ENCODE measurements at regions not wholly inside any gene's neighbourhood (a gene's known extent, or its start where the extent isn't known, plus 50 kb on each side); places are given as distances from the start of the nearest gene placed in this dataset.

DNA sequence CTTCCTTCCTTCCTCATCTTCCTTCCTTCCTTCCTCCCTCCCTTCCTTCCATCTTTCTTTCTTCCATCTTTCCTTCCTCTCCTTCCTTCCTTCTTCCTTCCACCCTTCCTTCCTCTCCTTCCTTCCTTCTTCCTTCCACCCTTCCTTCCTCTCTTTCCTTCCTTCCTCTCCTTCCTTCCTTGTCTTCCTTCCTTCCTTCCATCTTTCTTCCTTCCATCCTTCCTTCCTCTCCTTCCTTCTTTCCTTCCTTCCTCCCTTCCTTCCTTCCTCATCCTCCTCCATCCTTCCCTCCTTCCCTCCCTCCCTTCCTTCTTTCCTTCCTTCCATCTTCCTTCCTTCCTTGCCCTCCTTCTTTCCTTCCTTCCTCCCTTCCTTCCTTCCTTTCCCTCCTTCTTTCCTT, 361.4 kb upstream of the TSHZ2 start:
- TF ChIP-seq ELF1 (IDR thresholded peaks at IDR 0.05; ENCODE audit: borderline replicate concordance, low read depth) (no peak), EZH2 (IDR thresholded peaks at IDR 0.05) (no peak), SIN3A (IDR thresholded peaks at IDR 0.05; ENCODE audit: low read depth) (no peak), YY1 (IDR thresholded peaks at IDR 0.05; ENCODE audit: extremely low read depth, insufficient replicate concordance, low read depth, low read length) (no peak), ZFX (IDR thresholded peaks at IDR 0.05) (no peak), SRF (IDR thresholded peaks at IDR 0.05; ENCODE audit: low read depth) (no peak), JUND (IDR thresholded peaks at IDR 0.05) (no peak), ZNF274 (IDR thresholded peaks at IDR 0.05; ENCODE audit: low read depth, low read length) (no peak), POLR2A (IDR thresholded peaks at IDR 0.05; ENCODE audit: borderline replicate concordance, extremely low read depth, insufficient read depth, insufficient read length) (no peak), EGR1 (IDR thresholded peaks at IDR 0.05; ENCODE audit: low read depth) (no peak), CEBPB (IDR thresholded peaks at IDR 0.05; ENCODE audit: low read depth) (no peak), FOSL1 (IDR thresholded peaks at IDR 0.05; ENCODE audit: low read depth) (no peak)
- TF ChIP-seq, protein P1, sequence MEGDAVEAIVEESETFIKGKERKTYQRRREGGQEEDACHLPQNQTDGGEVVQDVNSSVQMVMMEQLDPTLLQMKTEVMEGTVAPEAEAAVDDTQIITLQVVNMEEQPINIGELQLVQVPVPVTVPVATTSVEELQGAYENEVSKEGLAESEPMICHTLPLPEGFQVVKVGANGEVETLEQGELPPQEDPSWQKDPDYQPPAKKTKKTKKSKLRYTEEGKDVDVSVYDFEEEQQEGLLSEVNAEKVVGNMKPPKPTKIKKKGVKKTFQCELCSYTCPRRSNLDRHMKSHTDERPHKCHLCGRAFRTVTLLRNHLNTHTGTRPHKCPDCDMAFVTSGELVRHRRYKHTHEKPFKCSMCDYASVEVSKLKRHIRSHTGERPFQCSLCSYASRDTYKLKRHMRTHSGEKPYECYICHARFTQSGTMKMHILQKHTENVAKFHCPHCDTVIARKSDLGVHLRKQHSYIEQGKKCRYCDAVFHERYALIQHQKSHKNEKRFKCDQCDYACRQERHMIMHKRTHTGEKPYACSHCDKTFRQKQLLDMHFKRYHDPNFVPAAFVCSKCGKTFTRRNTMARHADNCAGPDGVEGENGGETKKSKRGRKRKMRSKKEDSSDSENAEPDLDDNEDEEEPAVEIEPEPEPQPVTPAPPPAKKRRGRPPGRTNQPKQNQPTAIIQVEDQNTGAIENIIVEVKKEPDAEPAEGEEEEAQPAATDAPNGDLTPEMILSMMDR (IDR thresholded peaks at IDR 0.05 in 2 of 3, conservative IDR thresholded peaks at IDR 0.05 in 1 of 3; ENCODE audit: borderline replicate concordance in 1 of 3, insufficient read depth in 1 of 3, low read depth in 2 of 3, low read length in 2 of 3): no peak
- TF ChIP-seq, protein P2, sequence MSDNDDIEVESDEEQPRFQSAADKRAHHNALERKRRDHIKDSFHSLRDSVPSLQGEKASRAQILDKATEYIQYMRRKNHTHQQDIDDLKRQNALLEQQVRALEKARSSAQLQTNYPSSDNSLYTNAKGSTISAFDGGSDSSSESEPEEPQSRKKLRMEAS (IDR thresholded peaks at IDR 0.05): no peak
- TF ChIP-seq, protein P3, sequence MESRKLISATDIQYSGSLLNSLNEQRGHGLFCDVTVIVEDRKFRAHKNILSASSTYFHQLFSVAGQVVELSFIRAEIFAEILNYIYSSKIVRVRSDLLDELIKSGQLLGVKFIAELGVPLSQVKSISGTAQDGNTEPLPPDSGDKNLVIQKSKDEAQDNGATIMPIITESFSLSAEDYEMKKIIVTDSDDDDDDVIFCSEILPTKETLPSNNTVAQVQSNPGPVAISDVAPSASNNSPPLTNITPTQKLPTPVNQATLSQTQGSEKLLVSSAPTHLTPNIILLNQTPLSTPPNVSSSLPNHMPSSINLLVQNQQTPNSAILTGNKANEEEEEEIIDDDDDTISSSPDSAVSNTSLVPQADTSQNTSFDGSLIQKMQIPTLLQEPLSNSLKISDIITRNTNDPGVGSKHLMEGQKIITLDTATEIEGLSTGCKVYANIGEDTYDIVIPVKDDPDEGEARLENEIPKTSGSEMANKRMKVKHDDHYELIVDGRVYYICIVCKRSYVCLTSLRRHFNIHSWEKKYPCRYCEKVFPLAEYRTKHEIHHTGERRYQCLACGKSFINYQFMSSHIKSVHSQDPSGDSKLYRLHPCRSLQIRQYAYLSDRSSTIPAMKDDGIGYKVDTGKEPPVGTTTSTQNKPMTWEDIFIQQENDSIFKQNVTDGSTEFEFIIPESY (IDR thresholded peaks at IDR 0.05; ENCODE audit: extremely low read depth, insufficient replicate concordance, low read length): no peak
- H4K20me1 ChIP-seq (ENCODE audit: insufficient read depth): no peaks in the 10 kb centered on the region
- no peak overlapping the region for H3K27ac ChIP-seq (ENCODE audit: low read depth, low read length)
- no peaks in the 10 kb centered on the region for H3K9me2 ChIP-seq (ENCODE audit: insufficient read depth)
- ChIA-PET CTCF (no interaction called here), POLR2A (no interaction called here), RAD21 (ENCODE audit: low non-redundant PET in 1 of 2, low total read pairs in 2 of 2, uncharacterized antibody in 2 of 2, unreplicated experiment in 2 of 2) (no interaction called here)
- intact Hi-C loops (cut with micrococcal nuclease): no loop called here
- H3K36me3 ChIP-seq (ENCODE audit: control insufficient read depth in 1 of 2, insufficient read depth in 2 of 2, low read length in 2 of 2): no peaks in the 10 kb centered on the region
- no peaks in the 10 kb centered on the region for H3K27me3 ChIP-seq (ENCODE audit: insufficient read depth, low read length)
- no peaks in the 10 kb centered on the region for H3K79me2 ChIP-seq (ENCODE audit: insufficient read depth, low read length)
- DNase-seq (ENCODE audit: low read depth, low spot score) (no peak), ATAC-seq (no peak)
- no TSS peak for BruUV-seq (replicated peaks)
- no peak overlapping the region for H2AFZ ChIP-seq (ENCODE audit: low read depth, low read length, poor library complexity, severe bottlenecking)
- no peaks in the 10 kb centered on the region for H3K4me1 ChIP-seq (ENCODE audit: control insufficient read depth in 1 of 2, insufficient read depth in 2 of 2, low read length in 2 of 2)
- H3K9me3 ChIP-seq (ENCODE audit: control insufficient read depth in 1 of 2, insufficient read depth in 1 of 2, low read depth in 1 of 2, low read length in 2 of 2): peaks cover 0 to 14% of the 10 kb centered on the region in 2 experiments; a peak in 1 of 4 replicates
- no peak overlapping the region for H3K9ac ChIP-seq (ENCODE audit: low read length)
- no peak overlapping the region for H3K4me3 ChIP-seq (replicated peaks in 1 of 2; ENCODE audit: low read depth in 1 of 2, low read length in 2 of 2)
- H3K4me2 ChIP-seq (ENCODE audit: low read length): no peak overlapping the region

Measured in HCT116 (cell line).